SK-N-SH (cell line): ENCODE measurements at regions not wholly inside any gene's neighbourhood (a gene's known extent, or its start where the extent isn't known, plus 50 kb on each side); places are given as distances from the start of the nearest gene placed in this dataset.

ENCODE experiments used
- CTCF ChIA-PET: fragments of 300-600, 350-600 bp; formaldehyde crosslinking; extraction: SDS; loops from one replicate; lab custom pipeline; 2021; lab: Yijun Ruan, JAX
- POLR2A ChIA-PET: fragments of 350-600 bp; sonication (Branson Sonifier 250); formaldehyde crosslinking; extraction: SDS; loops from one replicate; lab custom pipeline; 2020; ENCODE audit warnings: antibody characterized with exemption, inconsistent platforms; lab: Yijun Ruan, JAX
- DNase-seq: peaks from one replicate; pipeline ENCODE4 v3.0.0; 2012
- H2AFZ ChIP-seq: fragments of 200-600 bp; sonication (generic); 2 replicates; pipeline ENCODE4 v1.8.1; 2016; ENCODE audit warnings: antibody characterized with exemption, mild to moderate bottlenecking, low read depth
- H3F3A ChIP-seq: fragments of 200-600 bp; sonication (generic); replicated peaks from 2 replicates; pipeline ENCODE3; 2016; ENCODE audit warnings: antibody characterized with exemption, mild to moderate bottlenecking; ENCODE audit not compliant: insufficient read depth
- H3K27ac ChIP-seq, 2 experiments: fragments of 200-500 bp in 1 of 2; fragments of 200-600 bp in 1 of 2; sonication (Bioruptor generic) in 1 of 2; sonication (generic), shearing (Covaris generic) in 1 of 2; 2 replicates each; pipeline versions ENCODE4 v1.5.1 to v1.6.1; 2014 to 2016; ENCODE audit warnings: low read depth in 2 of 2, inconsistent platforms in 1 of 2, low read length in 1 of 2, mild to moderate bottlenecking in 1 of 2, mixed read lengths in 1 of 2
- H3K27me3 ChIP-seq: fragments of 200-600 bp; sonication (generic), shearing (Covaris generic); 2 replicates; pipeline ENCODE4 v1.6.1; 2016; ENCODE audit warnings: mixed run types; ENCODE audit not compliant: insufficient read depth
- H3K36me3 ChIP-seq, 2 experiments: fragments of 200-500 bp in 1 of 2; fragments of 200-600 bp in 1 of 2; sonication (Bioruptor generic) in 1 of 2; sonication (generic) in 1 of 2; replicated peaks in 1 of 2; 2 replicates each; pipeline versions ENCODE3 to v1.5.1; 2014 to 2016; ENCODE audit warnings: low read length in 1 of 2, mild to moderate bottlenecking in 1 of 2; ENCODE audit not compliant: insufficient read depth in 2 of 2, control insufficient read depth in 1 of 2
- H3K4me1 ChIP-seq, 2 experiments: fragments of 200-500 bp in 1 of 2; fragments of 200-600 bp in 1 of 2; sonication (Bioruptor generic) in 1 of 2; sonication (generic), shearing (Covaris generic) in 1 of 2; 2 replicates each; pipeline versions ENCODE4 v1.5.1 to v1.6.1; 2014 to 2016; ENCODE audit warnings: low read depth in 1 of 2, low read length in 1 of 2, mixed run types in 1 of 2; ENCODE audit not compliant: insufficient read depth in 2 of 2, control insufficient read depth in 1 of 2
- H3K4me2 ChIP-seq: fragments of 200-600 bp; sonication (generic), shearing (Covaris generic); 2 replicates; pipeline ENCODE4 v1.6.1; 2017; ENCODE audit warnings: mixed run types
- H3K4me3 ChIP-seq, 2 experiments: fragments of 200-500 bp in 1 of 2; fragments of 200-600 bp in 1 of 2; sonication (Bioruptor generic) in 1 of 2; sonication (generic), shearing (Covaris generic) in 1 of 2; 2 replicates each; pipeline versions ENCODE4 v1.5.1 to v1.8.1; 2014 to 2016; ENCODE audit warnings: low read depth in 2 of 2, inconsistent platforms in 1 of 2, low read length in 1 of 2, mild to moderate bottlenecking in 1 of 2, mixed read lengths in 1 of 2, moderate library complexity in 1 of 2
- H3K79me2 ChIP-seq: fragments of 200-600 bp; sonication (generic); 2 replicates; pipeline ENCODE4 v1.8.1; 2017; ENCODE audit warnings: mild to moderate bottlenecking; ENCODE audit not compliant: insufficient read depth
- H3K9ac ChIP-seq: fragments of 200-600 bp; sonication (generic); 2 replicates; pipeline ENCODE4 v1.6.1; 2017; ENCODE audit warnings: mixed run types
- H3K9me2 ChIP-seq: fragments of 200-600 bp; sonication (generic); 2 replicates; pipeline ENCODE4 v1.6.1; 2017; ENCODE audit warnings: mixed run types
- H3K9me3 ChIP-seq: fragments of 200-600 bp; sonication (generic); 2 replicates; pipeline ENCODE4 v1.6.1; 2017; ENCODE audit warnings: mixed run types, mild to moderate bottlenecking, moderate library complexity
- H4K20me1 ChIP-seq: fragments of 200-600 bp; sonication (generic); 2 replicates; pipeline ENCODE4 v1.6.1; 2017; ENCODE audit warnings: mild to moderate bottlenecking, mixed run types; ENCODE audit not compliant: insufficient read depth
- EZH2phosphoT487 ChIP-seq: fragments of 200-600 bp; sonication (generic); IDR thresholded peaks from 2 replicates; pipeline ENCODE4 v1.6.1; 2017; ENCODE audit warnings: low read depth, mixed run types, mild to moderate bottlenecking, antibody characterized with exemption, moderate library complexity, borderline replicate concordance
- FOSL2 ChIP-seq: IDR thresholded peaks from 2 replicates; pipeline ENCODE4 v1.4.0; 2012; ENCODE audit warnings: low read depth, mild to moderate bottlenecking, moderate library complexity, borderline replicate concordance
- FOXJ3 ChIP-seq: sonication (generic); formaldehyde crosslinking; IDR thresholded peaks from 2 replicates; pipeline ENCODE4 v1.5.1; 2020; ENCODE audit warnings: mild to moderate bottlenecking, missing genetic modification reagents
- FOXM1 ChIP-seq: IDR thresholded peaks from 2 replicates; pipeline ENCODE4 v1.4.0; 2012; ENCODE audit warnings: low read depth, mild to moderate bottlenecking
- GABPA ChIP-seq: IDR thresholded peaks from 2 replicates; pipeline ENCODE4 v1.4.0; 2012; ENCODE audit warnings: low read depth, mild to moderate bottlenecking
- GATA2 ChIP-seq: sonication (generic); formaldehyde crosslinking; IDR thresholded peaks from 2 replicates; pipeline ENCODE4 v1.5.0; 2020; ENCODE audit warnings: mild to moderate bottlenecking, missing genetic modification reagents
- IRF3 ChIP-seq: fragments of 150-350 bp; IDR thresholded peaks from 2 replicates; pipeline ENCODE4 v1.6.1; 2016; ENCODE audit warnings: mild to moderate bottlenecking, low read depth, low read length
- MEF2A ChIP-seq: IDR thresholded peaks from 2 replicates; pipeline ENCODE4 v1.4.0; 2012; ENCODE audit warnings: low read depth, borderline replicate concordance
- MXI1 ChIP-seq: IDR thresholded peaks from 2 replicates; pipeline ENCODE4 v1.6.1; 2012; ENCODE audit warnings: mild to moderate bottlenecking, low read depth, low read length, improper control_type of control experiment
- PBX3 ChIP-seq: IDR thresholded peaks from 2 replicates; pipeline ENCODE4; 2012
- POLR2AphosphoS5 ChIP-seq: IDR thresholded peaks from 2 replicates; pipeline ENCODE4 v1.6.1; 2012; ENCODE audit warnings: low read depth, low read length
- RAD21 ChIP-seq: IDR thresholded peaks from 2 replicates; pipeline ENCODE4 v1.6.1; 2012; ENCODE audit warnings: mild to moderate bottlenecking, low read length
- RCOR1 ChIP-seq: fragments of 150-350 bp; IDR thresholded peaks from 2 replicates; pipeline ENCODE4 v1.6.1; 2017; ENCODE audit warnings: antibody characterized with exemption, low read length
- RXRA ChIP-seq: IDR thresholded peaks from 2 replicates; pipeline ENCODE4 v1.4.0; 2012; ENCODE audit warnings: low read depth, mild to moderate bottlenecking, borderline replicate concordance
- SIN3A ChIP-seq: IDR thresholded peaks from 2 replicates; pipeline ENCODE4 v1.6.1; 2012; ENCODE audit warnings: low read depth, mild to moderate bottlenecking, low read length, moderate library complexity, borderline replicate concordance
- SMC3 ChIP-seq: IDR thresholded peaks from 2 replicates; pipeline ENCODE4 v1.6.1; 2012; ENCODE audit warnings: low read depth, low read length, improper control_type of control experiment
- TAF1 ChIP-seq: IDR thresholded peaks from 2 replicates; pipeline ENCODE4 v1.6.1; 2012; ENCODE audit warnings: low read depth, mild to moderate bottlenecking, low read length, moderate library complexity, borderline replicate concordance
- USF1 ChIP-seq: IDR thresholded peaks from 2 replicates; pipeline ENCODE4 v1.4.0; 2012; ENCODE audit warnings: low read depth, borderline replicate concordance
- YY1 ChIP-seq: IDR thresholded peaks from 2 replicates; pipeline ENCODE4 v1.4.0; 2012; ENCODE audit warnings: low read depth, mild to moderate bottlenecking
- ZBTB33 ChIP-seq: IDR thresholded peaks from 2 replicates; pipeline ENCODE4 v1.4.0; 2012; ENCODE audit warnings: low read depth, borderline replicate concordance
- WGBS: methylation state at CpG from one replicate; pipeline ENCODE4 v1.1.6; 2017; ENCODE audit warnings: low lambda C conversion rate; 5-methylcytosine and 5-hydroxymethylcytosine counted together

GRCh38 chr2:161488131-161488699 is 72.1 kb downstream of the TBR1 start:
- ChIA-PET CTCF (no interaction called here), POLR2A (no interaction called here)
- TF ChIP-seq TAF1 (no peak), IRF3 (no peak), RCOR1 (no peak), RXRA (no peak), GABPA (no peak), YY1 (no peak), FOSL2 (no peak), PBX3 (no peak), SIN3A (no peak), MEF2A (no peak), GATA2 (CRISPR knock-in tag) (no peak), FOXJ3 (CRISPR knock-in tag) (no peak), EZH2phosphoT487 (no peak), MXI1 (no peak), POLR2AphosphoS5 (no peak), SMC3 (no peak)
- no peaks in the 10 kb centered on the region for H3F3A ChIP-seq
- H3K79me2 ChIP-seq: no peaks in the 10 kb centered on the region
- WGBS: 12% methylated on average over 3 of the region's 3 CpGs
- H3K9me3 ChIP-seq: no peaks in the 10 kb centered on the region
- H3K27ac ChIP-seq: no peak overlapping the region
- no peaks in the 10 kb centered on the region for H3K27me3 ChIP-seq
- no peak overlapping the region for H3K4me2 ChIP-seq
- DNase-seq: no peak
- no peak overlapping the region for H3K4me3 ChIP-seq
- no peak overlapping the region for H3K9ac ChIP-seq
- H2AFZ ChIP-seq: no peak overlapping the region
- no peaks in the 10 kb centered on the region for H3K4me1 ChIP-seq
- H3K9me2 ChIP-seq: no peaks in the 10 kb centered on the region
- no peaks in the 10 kb centered on the region for H4K20me1 ChIP-seq
- no peaks in the 10 kb centered on the region for H3K36me3 ChIP-seq

DNA sequence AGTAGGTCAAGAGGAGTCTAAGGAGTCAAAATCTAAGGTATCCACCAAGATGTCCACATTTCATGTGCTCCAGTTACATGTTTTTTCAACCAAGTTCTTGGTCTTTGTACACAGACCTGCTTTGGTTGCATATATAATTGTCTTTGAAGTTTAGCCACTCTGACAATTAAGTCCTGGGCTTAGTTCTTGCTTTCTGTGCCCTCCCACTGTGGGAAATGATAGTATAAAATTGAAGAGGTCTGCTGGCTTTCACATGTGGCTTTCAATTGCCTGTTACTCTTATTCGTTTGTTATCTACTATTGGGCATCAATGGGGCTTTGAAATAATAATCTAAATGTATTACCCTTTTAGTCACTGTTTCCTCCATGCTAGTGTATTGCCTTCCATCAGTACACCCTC is 72.8 kb downstream of the TBR1 start:
- Histone ChIP-seq H3K27ac (no peak overlapping the region), H2AFZ (no peak overlapping the region), H3K79me2 (no peaks in the 10 kb centered on the region), H3K27me3 (no peaks in the 10 kb centered on the region), H3K36me3 (no peaks in the 10 kb centered on the region), H3K9ac (no peak overlapping the region), H3K9me2 (no peaks in the 10 kb centered on the region), H3K4me3 (no peak overlapping the region), H3K4me1 (no peaks in the 10 kb centered on the region), H3K4me2 (no peak overlapping the region), H3F3A (no peaks in the 10 kb centered on the region), H4K20me1 (no peaks in the 10 kb centered on the region), H3K9me3 (no peaks in the 10 kb centered on the region)
- TF ChIP-seq ZBTB33: no peak
- no peak for TF ChIP-seq RAD21
- no peak for TF ChIP-seq FOXM1
- TF ChIP-seq USF1: no peak
- no peak for TF ChIP-seq SMC3
- TF ChIP-seq IRF3: no peak
- CTCF ChIA-PET: no interaction called here
- 5% methylated on average over 1 of the region's 1 CpG for WGBS
- no peak for DNase-seq
- POLR2A ChIA-PET: no interaction called here
